ENCODE measurements at regions not wholly inside any gene's neighbourhood (a gene's known extent, or its start where the extent isn't known, plus 50 kb on each side); places are given as distances from the start of the nearest gene placed in this dataset.
A peak's percentile ranks its signal among the peaks of the same experiment; 100 is the strongest.

GRCh38 chr6:164130585-164130984 lies 716.1 kb downstream of the QKI start:
- no peak for DNase-seq

- peak in 2 of 3 experiments; percentile 49 to 77 for DNase-seq
These were observed 715.6 kb downstream of the QKI start for GRCh38 chr6:164130151-164130550.

GRCh38 chr6:164129218-164129617 lies 714.7 kb downstream of the QKI start:
- no peak for DNase-seq

DNA sequence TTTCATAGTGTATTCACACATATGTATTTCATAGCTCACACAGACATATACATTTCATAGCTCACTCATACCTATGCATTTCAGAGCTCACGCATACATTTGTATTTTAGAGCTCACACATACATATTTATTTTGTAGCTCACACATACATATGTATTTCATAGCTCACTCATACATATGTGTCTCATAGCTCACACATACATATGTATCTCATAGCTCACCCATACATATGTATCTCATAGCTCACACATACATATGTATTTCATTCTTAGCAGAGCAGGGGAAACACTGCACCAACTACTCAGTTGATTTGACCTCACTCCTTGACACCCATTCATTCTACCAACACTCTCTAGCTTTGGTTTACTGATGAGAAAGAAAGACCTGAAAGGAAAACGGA lies 713.6 kb downstream of the QKI start:
- DNase-seq: no peak

DNA sequence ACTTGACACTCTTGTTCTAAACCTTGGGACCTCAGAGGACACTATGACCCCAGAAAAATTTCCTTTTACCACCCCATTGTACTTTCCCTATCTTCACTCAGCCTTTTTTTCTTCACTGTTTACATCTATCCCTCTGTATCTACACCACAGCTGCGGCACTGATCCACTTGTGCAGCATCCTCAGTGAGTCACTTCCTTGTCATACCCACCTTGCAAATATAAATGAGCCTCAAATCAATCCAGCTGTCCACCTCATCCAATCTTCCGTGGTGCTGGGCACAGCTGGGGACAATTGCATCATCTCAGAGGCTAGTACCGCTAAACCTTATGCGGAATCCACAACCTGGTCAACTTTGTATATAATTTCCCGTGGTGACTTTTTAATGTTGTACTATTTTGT lies 710.5 kb downstream of the QKI start:
- no peak for DNase-seq

GRCh38 chr6:164124473-164124872 lies 710.0 kb downstream of the QKI start:
- DNase-seq: no peak

DNA sequence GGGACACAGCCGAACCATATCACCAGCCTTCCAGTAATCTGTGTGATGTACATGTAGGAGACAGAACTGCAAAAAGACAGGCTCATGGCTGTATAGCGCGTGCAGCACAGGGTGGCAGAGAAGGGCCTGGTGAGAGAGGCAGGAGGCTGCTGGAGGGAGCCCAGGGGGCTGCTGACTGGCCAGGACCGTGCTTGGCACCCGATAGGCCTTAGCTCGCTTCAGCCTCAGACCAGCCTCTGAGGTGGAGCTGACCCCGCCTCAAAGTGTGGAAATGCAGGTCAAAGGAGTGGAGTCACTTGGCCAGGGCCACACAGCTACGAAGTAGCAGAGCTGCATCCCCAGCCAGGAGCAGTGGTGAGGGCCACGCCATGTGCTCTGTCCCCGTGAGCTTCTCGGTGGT lies 707.6 kb downstream of the QKI start:
- no peak for DNase-seq

GRCh38 chr6:164121527-164121926 lies 707.0 kb downstream of the QKI start:
- no peak for DNase-seq

GRCh38 chr6:164114651-164115050 lies 700.1 kb downstream of the QKI start:
- no peak for DNase-seq

GRCh38 chr6:164114051-164114450 lies 699.5 kb downstream of the QKI start:
- no peak for DNase-seq

DNA sequence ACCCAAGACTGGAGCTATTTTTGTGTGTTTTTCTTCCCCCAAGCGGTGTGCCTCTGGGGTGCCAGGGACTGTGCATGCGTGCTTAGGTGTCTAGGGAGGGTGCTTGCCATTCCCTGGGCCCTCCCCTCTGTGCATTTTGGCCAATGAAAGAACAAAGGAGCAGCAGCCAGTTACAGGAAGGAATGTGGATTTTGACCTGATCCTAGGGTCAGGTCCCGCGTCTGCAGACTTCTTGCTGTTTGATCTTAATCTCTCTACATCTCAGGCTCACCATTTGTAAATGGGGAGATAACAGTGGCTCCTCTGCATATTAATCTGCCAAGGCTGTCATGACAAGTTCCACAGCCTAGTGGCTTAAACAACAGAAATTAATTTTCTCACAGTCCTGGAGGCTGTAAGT lies 699.1 kb downstream of the QKI start:
- no peak for DNase-seq

- DNase-seq: no peak
These were observed 695.2 kb downstream of the QKI start for GRCh38 chr6:164109770-164110140.

GRCh38 chr6:164108869-164109769 lies 694.6 kb downstream of the QKI start:
- DNase-seq: no peak

DNA sequence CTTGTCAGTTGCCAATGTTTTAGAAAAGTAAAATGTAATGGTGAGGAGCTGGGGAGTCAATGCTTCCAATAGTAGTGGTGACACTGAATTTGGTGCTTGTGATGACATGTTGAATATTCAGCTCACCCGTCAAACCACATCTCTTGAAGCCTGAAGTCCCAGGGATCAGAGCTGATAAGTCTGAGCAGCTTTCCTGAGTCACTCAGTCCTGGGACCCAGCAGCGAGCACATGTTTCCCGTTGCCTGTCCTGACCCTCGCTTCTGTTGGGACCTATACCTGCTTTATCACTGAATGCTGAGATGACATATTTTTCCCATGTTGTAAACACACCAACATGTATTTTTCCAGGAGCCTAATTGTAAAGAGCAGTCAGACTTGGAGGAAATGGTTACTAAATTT lies 693.6 kb downstream of the QKI start:
- no peak for DNase-seq

DNA sequence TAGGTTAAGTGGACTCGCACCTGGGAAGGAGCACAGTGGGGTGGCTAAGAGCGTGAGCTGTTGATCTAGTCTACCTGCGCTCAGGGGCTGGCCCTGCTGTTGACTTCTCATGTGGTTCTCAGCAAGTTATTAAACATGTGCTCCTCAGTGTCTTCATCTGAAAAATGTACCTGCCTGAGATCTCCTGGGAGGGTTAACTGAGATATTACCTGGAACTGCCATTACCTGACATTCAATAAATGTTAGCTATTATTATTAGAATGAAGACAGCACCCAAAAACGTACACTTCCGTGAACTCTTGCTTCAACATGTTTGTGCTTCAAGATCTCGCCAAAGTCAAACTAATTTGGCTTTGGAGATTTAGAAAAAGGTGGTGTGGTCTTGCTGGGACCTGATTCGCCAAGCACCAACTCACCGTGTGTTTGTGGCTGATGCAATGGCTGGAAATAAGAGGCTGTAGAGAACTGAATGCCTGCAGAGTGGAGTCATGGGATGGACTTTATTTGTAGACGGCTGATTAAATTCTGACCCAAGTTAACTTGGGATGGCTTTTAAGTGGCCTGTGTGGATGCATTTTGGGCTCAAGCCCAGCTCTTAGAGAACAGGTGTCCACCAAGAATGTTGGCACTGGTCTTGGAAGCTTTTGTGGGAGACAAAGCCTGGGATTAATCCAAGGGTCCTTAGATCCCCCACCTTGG lies 692.9 kb downstream of the QKI start:
- DNase-seq: no peak

DNA sequence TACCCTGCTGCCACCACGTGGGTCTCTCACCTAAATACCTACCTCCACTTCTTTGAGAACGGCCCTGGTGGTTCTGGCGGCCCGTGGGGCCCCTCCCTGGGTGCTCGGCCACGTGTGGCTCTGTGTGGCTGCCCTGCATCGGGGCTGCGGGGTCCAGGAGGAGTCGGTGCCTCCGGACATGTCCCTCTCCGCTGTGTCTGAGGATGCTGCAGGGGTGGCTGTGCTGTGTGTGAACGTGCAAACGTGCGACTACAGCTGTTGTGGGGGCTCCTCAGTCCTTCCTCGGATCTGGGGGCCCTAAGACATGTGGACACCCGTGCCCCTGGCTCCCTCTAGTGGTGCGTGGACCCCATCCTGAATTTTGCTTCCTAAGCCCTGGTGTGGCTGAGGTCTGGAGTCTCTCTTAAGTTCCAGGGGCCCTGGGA lies 691.8 kb downstream of the QKI start:
- peak in 1 of 3 experiments; percentile 20 for DNase-seq

- DNase-seq: no peak
These were observed 691.2 kb downstream of the QKI start for GRCh38 chr6:164105705-164106104.

DNA sequence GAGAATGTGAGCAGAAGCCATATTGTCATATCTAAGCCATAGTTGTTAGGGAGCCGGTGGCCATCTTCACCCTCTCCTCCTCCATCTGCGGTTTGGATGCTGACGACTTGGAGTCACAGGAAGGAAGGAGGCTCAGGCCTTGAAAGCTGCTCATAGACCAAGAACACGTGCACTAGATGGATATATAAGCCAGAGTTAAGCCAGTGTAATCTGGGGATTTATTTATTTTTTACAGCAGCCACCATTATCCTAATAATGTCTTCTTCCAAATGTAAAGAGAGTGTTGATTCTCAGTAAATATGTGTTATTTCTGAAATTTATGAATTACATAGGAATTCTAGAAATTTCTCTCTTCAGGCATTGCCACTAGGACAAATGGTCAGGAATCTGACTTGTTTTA lies 689.9 kb downstream of the QKI start:
- no peak for DNase-seq

DNA sequence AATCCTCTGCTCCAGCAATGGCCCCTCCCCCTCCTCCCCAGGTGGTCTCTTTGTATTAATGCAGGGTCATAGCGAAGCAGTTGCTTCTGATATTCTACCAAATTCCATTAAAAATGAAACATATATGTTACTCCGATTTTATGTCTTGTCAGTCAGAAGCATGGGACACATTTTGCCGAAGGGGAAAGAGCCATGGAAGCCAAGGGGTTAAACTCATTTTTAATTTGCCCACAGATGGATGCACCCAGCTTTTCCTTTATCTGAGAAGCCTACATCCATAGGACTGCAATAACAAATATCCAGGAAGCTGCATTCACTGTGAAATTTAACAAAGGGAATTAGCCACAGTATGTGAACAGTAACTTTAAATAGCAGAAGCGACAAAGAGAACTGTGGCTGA lies 688.2 kb downstream of the QKI start:
- DNase-seq: peak in 2 of 3 experiments; percentile 7 to 39

- DNase-seq: no peak
These were observed 687.3 kb downstream of the QKI start for GRCh38 chr6:164101859-164102258.

GRCh38 chr6:164099269-164099865 lies 684.8 kb downstream of the QKI start:
- no peak for DNase-seq

DNA sequence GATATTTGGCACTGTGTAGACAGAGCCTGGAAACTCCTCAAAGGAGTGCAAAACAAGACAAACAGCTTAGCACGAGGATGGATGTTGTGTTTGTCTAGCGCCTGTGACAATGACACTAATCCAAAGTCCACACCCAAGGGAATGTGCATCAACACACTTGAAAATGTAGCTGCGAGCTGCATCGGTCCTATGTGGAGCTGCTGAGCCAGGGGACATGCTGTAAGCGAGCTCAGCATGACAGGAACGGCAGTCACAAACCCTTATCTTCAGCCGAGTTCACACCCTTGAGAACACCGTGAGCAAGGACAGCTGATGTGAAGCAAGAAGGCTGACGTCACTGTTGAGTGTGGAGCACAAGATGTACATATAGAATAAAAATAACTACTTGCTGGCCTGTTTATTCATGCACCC lies 684.3 kb downstream of the QKI start:
- DNase-seq: no peak

DNA sequence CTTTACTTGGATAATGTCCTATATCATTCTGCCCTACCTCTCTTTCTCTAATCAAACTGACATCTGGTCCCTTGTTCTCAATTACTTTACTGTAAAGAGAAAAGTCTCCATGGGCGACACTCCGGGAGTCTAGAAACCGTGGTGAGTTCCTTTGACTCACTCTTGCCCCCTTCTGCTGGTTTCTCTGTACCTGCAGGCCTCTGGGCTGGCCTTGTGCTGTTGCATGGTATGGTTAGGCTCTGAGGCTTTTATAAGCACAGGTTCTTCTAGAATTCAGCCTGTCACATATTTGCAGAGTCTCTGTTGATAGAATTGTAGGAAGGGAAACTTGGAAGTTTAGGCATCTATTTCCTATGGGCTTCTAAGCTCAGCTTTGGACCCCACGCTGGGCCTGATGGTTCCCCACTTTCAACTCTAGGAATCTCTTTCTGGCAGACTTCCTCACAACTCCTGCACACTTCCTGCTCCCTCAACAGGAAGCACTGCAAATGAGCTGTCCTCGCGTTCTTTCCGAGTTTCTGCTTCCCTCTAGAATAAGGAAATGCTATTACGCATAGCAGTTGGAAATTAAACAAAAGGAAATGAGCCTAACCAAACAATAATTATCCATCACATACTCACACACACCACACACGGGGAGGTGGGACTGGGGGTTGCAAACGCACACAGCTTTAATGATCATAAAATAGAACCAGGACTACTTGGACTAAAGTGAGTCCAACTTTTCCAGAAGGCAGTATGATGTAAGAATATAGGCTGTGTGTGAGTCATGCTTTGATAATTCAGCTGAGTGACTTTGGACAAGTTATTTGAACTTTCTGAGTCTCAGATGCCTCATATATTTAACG lies 683.3 kb downstream of the QKI start:
- DNase-seq: peak in 1 of 3 experiments; percentile 24
